HepG2 (cell line): ENCODE measurements at regions not wholly inside any gene's neighbourhood (a gene's known extent, or its start where the extent isn't known, plus 50 kb on each side); places are given as distances from the start of the nearest gene placed in this dataset.

Experiments
- ATAC-seq: fragments of 200-7000 bp; cut with Tn5 transposase; 3 replicates; pipeline ENCODE4 v1.9.1; 2020; ENCODE audit warnings: mild to moderate bottlenecking, moderate library complexity
- BruUV-seq: library from RNA; stranded (reverse); fragments of 400-500 nt; replicated peaks from 2 replicates; lab custom pipeline; 2021; lab: Mats Ljungman, UMichigan
- CTCF ChIA-PET: fragments of 300-600 bp; formaldehyde crosslinking; extraction: SDS; loops from one replicate; lab custom pipeline; 2021; ENCODE audit warnings: low total read pairs, inconsistent platforms, low intra/inter-chr PET ratio; lab: Yijun Ruan, JAX
- POLR2A ChIA-PET: fragments of 350-600 bp; sonication (Branson Sonifier 250); formaldehyde crosslinking; loops from one replicate; lab custom pipeline; 2020; ENCODE audit warnings: antibody characterized with exemption, inconsistent platforms; lab: Yijun Ruan, JAX
- DNase-seq: peaks from one replicate; pipeline ENCODE4 v3.0.0-alpha.2; 2015; ENCODE audit warnings: low spot score
- FAIRE-seq: peaks from 3 replicates; lab custom pipeline; 2011; peaks lifted over from hg19 to GRCh38; lab: Jason Lieb, UNC
- H2AFZ ChIP-seq: one replicate; pipeline ENCODE4 v1.6.1; 2011; ENCODE audit warnings: low read length, inconsistent platforms
- H3K27ac ChIP-seq: fragments of 300-600 bp; 3 replicates; pipeline ENCODE4 v1.8.0; 2011; ENCODE audit warnings: mixed run types, mild to moderate bottlenecking, mixed read lengths, low read length, inconsistent platforms; ENCODE audit not compliant: insufficient read depth; ENCODE audit errors: extremely low read length
- H3K27me3 ChIP-seq, 2 experiments: fragments of 200-600 bp in 1 of 2; 2 replicates in 1 of 2; 3 replicates in 1 of 2; pipeline versions ENCODE4 v1.6.0 to v1.8.0; 2011; ENCODE audit warnings: low read length in 2 of 2, mild to moderate bottlenecking in 2 of 2, moderate library complexity in 2 of 2, inconsistent platforms in 1 of 2; ENCODE audit not compliant: insufficient read depth in 2 of 2, control insufficient read depth in 1 of 2
- H3K36me3 ChIP-seq, 2 experiments: fragments of 200-600 bp in 1 of 2; replicated peaks in 1 of 2; 2 replicates in 1 of 2; 3 replicates in 1 of 2; pipeline versions ENCODE4 v1.5.1 to v1.8.0; 2011; ENCODE audit warnings: low read length in 2 of 2, inconsistent platforms in 1 of 2; ENCODE audit not compliant: insufficient read depth in 2 of 2, control insufficient read depth in 1 of 2
- H3K4me1 ChIP-seq: 2 replicates; pipeline ENCODE4 v1.5.1; 2012; ENCODE audit warnings: low read length, inconsistent platforms; ENCODE audit not compliant: insufficient read depth
- H3K4me2 ChIP-seq: 2 replicates; pipeline ENCODE4 v1.6.0; 2011; ENCODE audit warnings: low read depth, low read length, inconsistent platforms
- H3K4me3 ChIP-seq, 3 experiments: fragments of 200-600 bp in 1 of 3; sonication (generic), shearing (Covaris generic) in 1 of 3; replicated peaks in 1 of 3; 2 replicates each; pipeline ENCODE4 v1.5.1; 2011 to 2016; ENCODE audit warnings: low read length in 3 of 3, inconsistent platforms in 2 of 3, low read depth in 2 of 3, mild to moderate bottlenecking in 2 of 3, control low read depth in 1 of 3, mixed read lengths in 1 of 3; ENCODE audit not compliant: insufficient read depth in 1 of 3
- H3K79me2 ChIP-seq: one replicate; pipeline ENCODE4 v1.6.1; 2011; ENCODE audit warnings: low read length, inconsistent platforms; ENCODE audit not compliant: insufficient read depth
- H3K9ac ChIP-seq: 2 replicates; pipeline ENCODE4 v1.6.0; 2011; ENCODE audit warnings: mild to moderate bottlenecking, low read depth, low read length, inconsistent platforms; ENCODE audit not compliant: insufficient read depth
- H3K9me3 ChIP-seq: 2 replicates; pipeline ENCODE4 v1.5.1; 2012; ENCODE audit warnings: mild to moderate bottlenecking, low read length
- H4K20me1 ChIP-seq: 2 replicates; pipeline ENCODE4 v1.6.0; 2011; ENCODE audit warnings: inconsistent platforms, mild to moderate bottlenecking, low read length, moderate library complexity; ENCODE audit not compliant: insufficient read depth
- PREB ChIP-seq: sonication (generic); formaldehyde crosslinking; IDR thresholded peaks from 2 replicates; pipeline ENCODE4 v1.4.0; 2020; ENCODE audit warnings: missing genetic modification reagents
- RERE ChIP-seq: IDR thresholded peaks from 2 replicates; pipeline ENCODE4 v1.6.1; 2016; ENCODE audit warnings: low read depth, missing genetic modification reagents, missing compliant biosample characterization
- ZMYM4 ChIP-seq: sonication (generic); formaldehyde crosslinking; IDR thresholded peaks from 2 replicates; pipeline ENCODE4 v1.8.1; 2023; ENCODE audit warnings: mild to moderate bottlenecking, missing genetic modification reagents
- in situ Hi-C: cut with HindIII; loops from 2 replicates; pipeline ENCODE4 v1.10.0; 2017; ENCODE audit warnings: low pct_unique_long_range_greater_than_20kb; ENCODE audit not compliant: extremely low pct_ligation_motif_present
- intact Hi-C: fragments of 100-400 bp; cut with micrococcal nuclease; formaldehyde crosslinking; loops from one replicate; pipeline ENCODE4 v1.10.0; 2022; ENCODE audit not compliant: unreplicated experiment

DNA sequence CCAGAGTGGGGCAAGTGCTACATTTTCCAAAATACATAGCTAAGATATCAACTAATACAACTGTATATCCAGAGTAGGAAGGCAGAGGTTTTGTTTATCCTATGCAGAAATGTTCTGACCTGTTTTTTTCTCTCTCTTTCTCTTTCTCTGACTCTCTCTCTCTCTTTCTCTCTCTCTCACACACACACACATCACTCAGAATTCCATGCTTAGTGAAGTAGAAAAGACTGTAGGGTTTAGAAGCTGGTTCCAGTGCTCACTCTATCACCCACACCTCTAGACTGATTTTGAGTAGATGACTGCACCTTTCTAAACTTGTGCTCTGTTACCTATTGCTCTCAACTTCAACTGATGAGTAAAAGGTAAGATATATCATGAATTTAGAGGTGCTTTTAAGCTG, 356.7 kb downstream of the LRIG3 start:
- no peaks in the 10 kb centered on the region for H3K9me3 ChIP-seq
- H3K79me2 ChIP-seq = no peaks in the 10 kb centered on the region
- no peaks in the 10 kb centered on the region for H4K20me1 ChIP-seq
- H2AFZ ChIP-seq = no peak overlapping the region
- no peak overlapping the region for H3K4me3 ChIP-seq
- no peak overlapping the region for H3K4me2 ChIP-seq
- in situ Hi-C loops (no loop called here), intact Hi-C loops (no loop called here)
- no peak for ATAC-seq
- no peaks in the 10 kb centered on the region for H3K4me1 ChIP-seq
- no peak overlapping the region for H3K27ac ChIP-seq
- H3K36me3 ChIP-seq = no peaks in the 10 kb centered on the region
- no peak overlapping the region for H3K9ac ChIP-seq
- no peak for TF ChIP-seq RERE (CRISPR knock-in tag)
- no peak for TF ChIP-seq ZMYM4
- no peak for TF ChIP-seq PREB (CRISPR knock-in tag)
- TF ChIP-seq, all 625 proteins: peak for 0
- BruUV-seq = no TSS peak
- FAIRE-seq = no peak
- POLR2A ChIA-PET = no interaction called here
- DNase-seq = no peak
- no peaks in the 10 kb centered on the region for H3K27me3 ChIP-seq
- CTCF ChIA-PET = no interaction called here
